Ramos (cell line): ENCODE measurements at regions not wholly inside any gene's neighbourhood (a gene's known extent, or its start where the extent isn't known, plus 50 kb on each side); places are given as distances from the start of the nearest gene placed in this dataset.
"Not testable (repeated sequence)": the region's sequence is repeated elsewhere in the genome, so short reads cannot be mapped to it uniquely, and the experiment has no call there.

Source experiments
- in situ Hi-C: fragments of 300-500 bp; cut with MboI; formaldehyde crosslinking; loops from one replicate; pipeline ENCODE4 v1.14.3; 2022; ENCODE audit warnings: low sequenced_read_pairs; ENCODE audit not compliant: unreplicated experiment

- in situ Hi-C loops, result no loop called here
Observed at GRCh38 chr18:43917520-43917919, 640.2 kb upstream of the SYT4 start.

GRCh38 chr18:43919551-43919950 lies 642.3 kb upstream of the SYT4 start:
- in situ Hi-C loops, result no loop called here

GRCh38 chr18:43931439-43931838 lies 654.1 kb upstream of the SYT4 start:
- in situ Hi-C loops, result no loop called here

- in situ Hi-C loops, result no loop called here
Observed at GRCh38 chr18:43932140-43932539, 654.9 kb upstream of the SYT4 start.

- in situ Hi-C loops, result no loop called here
Observed at GRCh38 chr18:43933177-43933576, 655.9 kb upstream of the SYT4 start.

- in situ Hi-C loops, result no loop called here
Observed at GRCh38 chr18:43934322-43934721, 657.0 kb upstream of the SYT4 start.

- in situ Hi-C loops, result no loop called here
Observed at GRCh38 chr18:43934781-43935471, 657.6 kb upstream of the SYT4 start.

- in situ Hi-C loops, result no loop called here
Observed at GRCh38 chr18:43936176-43936575, 658.9 kb upstream of the SYT4 start.

- in situ Hi-C loops, result no loop called here
Observed at GRCh38 chr18:43949291-43949690, 672.0 kb upstream of the SYT4 start.

- in situ Hi-C loops, result loop anchor here (25.0 kb wide), 1 partner anchor 88 kb away; no protein-coding TSS in a partner anchor
Observed at GRCh38 chr18:43950062-43950461, 672.8 kb upstream of the SYT4 start.

GRCh38 chr18:43952398-43952797 lies 675.1 kb upstream of the SYT4 start:
- in situ Hi-C loops, result loop anchor here (25.0 kb wide), 1 partner anchor 90 kb away; no protein-coding TSS in a partner anchor

- in situ Hi-C loops, result loop anchor here (25.0 kb wide), 1 partner anchor 99 kb away; no protein-coding TSS in a partner anchor
Observed at GRCh38 chr18:43961722-43962121, 684.4 kb upstream of the SYT4 start.

GRCh38 chr18:43964666-43965065 lies 687.4 kb upstream of the SYT4 start:
- in situ Hi-C loops, result loop anchor here (25.0 kb wide), 1 partner anchor 102 kb away; no protein-coding TSS in a partner anchor

GRCh38 chr18:43965691-43966090 lies 688.4 kb upstream of the SYT4 start:
- in situ Hi-C loops, result loop anchor here (25.0 kb wide), 1 partner anchor 103 kb away; no protein-coding TSS in a partner anchor

- in situ Hi-C loops, result loop anchor here (25.0 kb wide), 1 partner anchor 108 kb away; no protein-coding TSS in a partner anchor
Observed at GRCh38 chr18:43970656-43971055, 693.4 kb upstream of the SYT4 start.

- in situ Hi-C loops, result no loop called here
Observed at GRCh38 chr18:43978174-43978573, 700.9 kb upstream of the SYT4 start.

- in situ Hi-C loops, result no loop called here
Observed at GRCh38 chr18:43982582-43982981, 698.1 kb upstream of the SETBP1 start.

GRCh38 chr18:43987061-43987460 lies 693.6 kb upstream of the SETBP1 start:
- in situ Hi-C loops, result not testable (repeated sequence)

GRCh38 chr18:43992741-43993140 lies 687.9 kb upstream of the SETBP1 start:
- in situ Hi-C loops, result no loop called here

- in situ Hi-C loops, result no loop called here
Observed at GRCh38 chr18:43994381-43994780, 686.3 kb upstream of the SETBP1 start.

- in situ Hi-C loops, result no loop called here
Observed at GRCh38 chr18:44013871-44014270, 666.8 kb upstream of the SETBP1 start.

- in situ Hi-C loops, result no loop called here
Observed at GRCh38 chr18:44025421-44025820, 655.3 kb upstream of the SETBP1 start.
